K562 (cell line): ENCODE measurements at regions not wholly inside any gene's neighbourhood (a gene's known extent, or its start where the extent isn't known, plus 50 kb on each side); places are given as distances from the start of the nearest gene placed in this dataset.

Source experiments
- ATAC-seq: fragments of 200-7000 bp; cut with Tn5 transposase; 3 replicates; pipeline ENCODE4 v1.9.1; 2020; ENCODE audit warnings: moderate library complexity
- BruUV-seq: library from RNA; stranded (reverse); fragments of 400-500 nt; replicated peaks from 2 replicates; lab custom pipeline; 2021; lab: Mats Ljungman, UMichigan
- CTCF ChIA-PET: fragments of 300-600 bp; formaldehyde crosslinking; extraction: SDS; loops from one replicate; lab custom pipeline; 2021; ENCODE audit warnings: low intra/inter-chr PET ratio; lab: Yijun Ruan, JAX
- POLR2A ChIA-PET: fragments of 300-600, 350-650 bp; sonication (Branson Sonifier 250); formaldehyde crosslinking; extraction: SDS; loops from one replicate; lab custom pipeline; 2021; ENCODE audit warnings: antibody characterized with exemption, inconsistent platforms; lab: Yijun Ruan, JAX
- DNase-seq, 4 experiments: peaks; one replicate each; pipeline versions ENCODE4 v3.0.0 to v3.0.0-alpha.2; 2011 to 2018; ENCODE audit warnings: low spot score in 3 of 4, mixed read lengths in 3 of 4; ENCODE audit errors: extremely low read depth in 1 of 4
- FAIRE-seq: peaks from 2 replicates; lab custom pipeline; 2011; peaks lifted over from hg19 to GRCh38; lab: Jason Lieb, UNC
- H2AFZ ChIP-seq: 2 replicates; pipeline ENCODE4 v1.6.0; 2011; ENCODE audit warnings: low read depth, low read length, control low read depth, inconsistent platforms
- H3K27ac ChIP-seq: fragments of 200-600 bp; 3 replicates; pipeline ENCODE4 v1.8.0; 2011; ENCODE audit warnings: low read depth, mild to moderate bottlenecking, control low read depth, inconsistent platforms, low read length, moderate library complexity, mixed read lengths; ENCODE audit errors: extremely low read depth
- H3K27me3 ChIP-seq, 2 experiments: fragments of 300-600 bp in 1 of 2; 2 replicates in 1 of 2; 3 replicates in 1 of 2; pipeline versions ENCODE4 v1.6.0 to v1.8.0; 2011; ENCODE audit warnings: inconsistent platforms in 2 of 2, low read length in 2 of 2, mild to moderate bottlenecking in 1 of 2, mixed read lengths in 1 of 2, moderate library complexity in 1 of 2; ENCODE audit not compliant: control insufficient read depth in 2 of 2, insufficient read depth in 2 of 2
- H3K36me3 ChIP-seq: fragments of 300-600 bp; 3 replicates; pipeline ENCODE4 v1.8.0; 2011; ENCODE audit warnings: mild to moderate bottlenecking, low read length, inconsistent platforms; ENCODE audit not compliant: control insufficient read depth, insufficient read depth
- H3K4me1 ChIP-seq, 2 experiments: fragments of 200-600 bp in 1 of 2; replicated peaks in 1 of 2; 2 replicates in 1 of 2; 3 replicates in 1 of 2; pipeline versions ENCODE4 v1.5.1 to v1.8.0; 2011; ENCODE audit warnings: inconsistent platforms in 2 of 2, low read length in 2 of 2, mild to moderate bottlenecking in 1 of 2, mixed read lengths in 1 of 2, moderate library complexity in 1 of 2; ENCODE audit not compliant: control insufficient read depth in 2 of 2, insufficient read depth in 2 of 2
- H3K4me2 ChIP-seq: 2 replicates; pipeline ENCODE4 v1.6.1; 2011; ENCODE audit warnings: low read length, control low read depth, inconsistent platforms, mixed read lengths; ENCODE audit not compliant: insufficient read depth
- H3K4me3 ChIP-seq: fragments of 200-600 bp; sonication (generic), shearing (Covaris generic); 2 replicates; pipeline ENCODE4 v1.5.1; 2016; ENCODE audit warnings: control low read depth, inconsistent platforms
- H3K79me2 ChIP-seq: fragments of 200-600 bp; 3 replicates; pipeline ENCODE4 v1.8.0; 2011; ENCODE audit warnings: low read length, inconsistent platforms; ENCODE audit not compliant: control insufficient read depth, insufficient read depth
- H3K9ac ChIP-seq, 2 experiments: 2 replicates each; pipeline versions ENCODE4 v1.6.0 to v1.6.1; 2011; ENCODE audit warnings: low read depth in 2 of 2, low read length in 2 of 2, control low read depth in 1 of 2, inconsistent platforms in 1 of 2, mild to moderate bottlenecking in 1 of 2, mixed read lengths in 1 of 2; ENCODE audit not compliant: insufficient read depth in 1 of 2
- H3K9me1 ChIP-seq: one replicate; pipeline ENCODE4 v1.6.0; 2011; ENCODE audit warnings: inconsistent platforms, mild to moderate bottlenecking, low read length, moderate library complexity; ENCODE audit not compliant: control insufficient read depth, insufficient read depth
- H3K9me3 ChIP-seq: replicated peaks from 2 replicates; pipeline ENCODE4 v1.5.1; 2011; ENCODE audit warnings: low read depth, low read length, inconsistent platforms; ENCODE audit not compliant: control insufficient read depth, insufficient read depth
- H4K20me1 ChIP-seq: replicated peaks from 2 replicates; pipeline ENCODE4 v1.6.1; 2011; ENCODE audit warnings: low read length, inconsistent platforms, mixed read lengths; ENCODE audit not compliant: control insufficient read depth, insufficient read depth
- NFE2L1 ChIP-seq: fragments of 450-650 bp; IDR thresholded peaks from 2 replicates; pipeline ENCODE4 v1.6.1; 2016; ENCODE audit warnings: missing genetic modification characterization, low read depth, mild to moderate bottlenecking, missing compliant biosample characterization, moderate library complexity, borderline replicate concordance
- ZNF696 ChIP-seq: fragments of 250-450 bp; sonication (Bioruptor Pico); conservative IDR thresholded peaks from 2 replicates; pipeline ENCODE4 v1.4.0; 2020; ENCODE audit warnings: mild to moderate bottlenecking, moderate library complexity
- WGBS: fragments of 100-300 bp; shearing (Covaris generic); methylation state at CpG from one replicate; pipeline ENCODE4 v1.1.6; 2016; ENCODE audit warnings: low coverage, mixed read lengths; ENCODE audit not compliant: insufficient coverage; ENCODE audit errors: missing lambda C conversion rate; 5-methylcytosine and 5-hydroxymethylcytosine counted together
- in situ Hi-C: fragments of 300-500 bp; cut with MboI; formaldehyde crosslinking; loops from 4 replicates; pipeline ENCODE4 v1.15.0; 2018; ENCODE audit warnings: inconsistent platforms, mixed read lengths
- intact Hi-C: fragments of 100-400 bp; cut with micrococcal nuclease; formaldehyde crosslinking; loops from 2 replicates; pipeline ENCODE4 v1.14.2; 2022
- TF ChIP-seq, protein P1 (sequence below): sonication (generic); formaldehyde crosslinking; IDR thresholded peaks from 2 replicates; pipeline ENCODE4 v1.8.0; 2022; ENCODE audit warnings: missing genetic modification reagents, mild to moderate bottlenecking, borderline replicate concordance
- TF ChIP-seq, protein P2 (sequence below): sonication (generic); formaldehyde crosslinking; IDR thresholded peaks from 2 replicates; pipeline ENCODE4 v1.8.0; 2022; ENCODE audit warnings: missing genetic modification reagents, mild to moderate bottlenecking, moderate library complexity, borderline replicate concordance
- TF ChIP-seq, protein P3 (sequence below), 3 experiments: fragments of 200-800 bp in 1 of 3; sonication (Bioruptor generic) in 1 of 3; sonication (generic) in 1 of 3; formaldehyde crosslinking in 1 of 3; IDR thresholded peaks; 2 replicates each; pipeline versions ENCODE4 v1.6.1 to v1.8.0; 2016 to 2022; ENCODE audit warnings: mild to moderate bottlenecking in 2 of 3, missing compliant biosample characterization in 2 of 3, missing genetic modification characterization in 2 of 3, missing genetic modification reagents in 1 of 3
- TF ChIP-seq, protein P4 (sequence below): IDR thresholded peaks from 2 replicates; pipeline ENCODE4 v1.6.1; 2011; ENCODE audit warnings: borderline replicate concordance, low read depth, mild to moderate bottlenecking, moderate library complexity, low read length; ENCODE audit not compliant: insufficient read depth, poor library complexity, severe bottlenecking
- TF ChIP-seq, protein P5 (sequence below), 3 experiments: IDR thresholded peaks in 2 of 3; conservative IDR thresholded peaks in 1 of 3; 2 replicates each; pipeline ENCODE4 v1.5.1; 2011 to 2012; ENCODE audit warnings: low read length in 3 of 3, mild to moderate bottlenecking in 3 of 3, control low read depth in 2 of 3, improper control_type of control experiment in 1 of 3, inconsistent platforms in 1 of 3, low read depth in 1 of 3, mixed read lengths in 1 of 3, moderate library complexity in 1 of 3; ENCODE audit not compliant: insufficient read depth in 2 of 3
- TF ChIP-seq, protein P6 (sequence below), 2 experiments: fragments of 150-350 bp in 1 of 2; IDR thresholded peaks; 2 replicates each; pipeline ENCODE4 v1.6.1; 2012 to 2016; ENCODE audit warnings: low read depth in 2 of 2, low read length in 2 of 2, mild to moderate bottlenecking in 1 of 2, moderate library complexity in 1 of 2

DNA sequence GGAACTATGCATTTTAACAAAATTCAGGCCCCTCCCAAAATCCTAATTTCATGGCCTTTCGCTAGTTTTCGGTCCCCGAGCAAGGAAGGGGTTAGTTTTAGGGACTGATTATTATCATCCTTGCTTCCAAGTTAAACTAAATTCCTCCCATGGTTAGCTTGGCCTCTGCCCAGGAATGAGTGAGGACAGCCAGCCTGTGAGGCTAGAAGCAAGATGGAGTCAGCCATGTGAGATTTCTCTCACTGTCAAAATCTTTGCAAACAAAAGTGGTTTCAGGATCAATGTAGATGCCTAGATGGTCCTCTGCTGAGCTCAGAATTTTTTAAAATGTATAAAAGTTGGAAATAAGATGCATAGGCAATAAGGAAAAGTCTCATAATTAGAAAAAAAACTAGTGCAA lies 208.9 kb downstream of the RSL24D1 start:
- in situ Hi-C loops = no loop called here
- no peak for FAIRE-seq
- no peak for ATAC-seq
- TF ChIP-seq ZNF696 (CRISPR knock-in tag) (no peak), NFE2L1 (tag) (no peak)
- TF ChIP-seq, protein P1, sequence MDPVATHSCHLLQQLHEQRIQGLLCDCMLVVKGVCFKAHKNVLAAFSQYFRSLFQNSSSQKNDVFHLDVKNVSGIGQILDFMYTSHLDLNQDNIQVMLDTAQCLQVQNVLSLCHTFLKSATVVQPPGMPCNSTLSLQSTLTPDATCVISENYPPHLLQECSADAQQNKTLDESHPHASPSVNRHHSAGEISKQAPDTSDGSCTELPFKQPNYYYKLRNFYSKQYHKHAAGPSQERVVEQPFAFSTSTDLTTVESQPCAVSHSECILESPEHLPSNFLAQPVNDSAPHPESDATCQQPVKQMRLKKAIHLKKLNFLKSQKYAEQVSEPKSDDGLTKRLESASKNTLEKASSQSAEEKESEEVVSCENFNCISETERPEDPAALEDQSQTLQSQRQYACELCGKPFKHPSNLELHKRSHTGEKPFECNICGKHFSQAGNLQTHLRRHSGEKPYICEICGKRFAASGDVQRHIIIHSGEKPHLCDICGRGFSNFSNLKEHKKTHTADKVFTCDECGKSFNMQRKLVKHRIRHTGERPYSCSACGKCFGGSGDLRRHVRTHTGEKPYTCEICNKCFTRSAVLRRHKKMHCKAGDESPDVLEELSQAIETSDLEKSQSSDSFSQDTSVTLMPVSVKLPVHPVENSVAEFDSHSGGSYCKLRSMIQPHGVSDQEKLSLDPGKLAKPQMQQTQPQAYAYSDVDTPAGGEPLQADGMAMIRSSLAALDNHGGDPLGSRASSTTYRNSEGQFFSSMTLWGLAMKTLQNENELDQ = no peak
- TF ChIP-seq, protein P2, sequence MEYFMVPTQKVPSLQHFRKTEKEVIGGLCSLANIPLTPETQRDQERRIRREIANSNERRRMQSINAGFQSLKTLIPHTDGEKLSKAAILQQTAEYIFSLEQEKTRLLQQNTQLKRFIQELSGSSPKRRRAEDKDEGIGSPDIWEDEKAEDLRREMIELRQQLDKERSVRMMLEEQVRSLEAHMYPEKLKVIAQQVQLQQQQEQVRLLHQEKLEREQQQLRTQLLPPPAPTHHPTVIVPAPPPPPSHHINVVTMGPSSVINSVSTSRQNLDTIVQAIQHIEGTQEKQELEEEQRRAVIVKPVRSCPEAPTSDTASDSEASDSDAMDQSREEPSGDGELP (CRISPR knock-in tag) = no peak
- TF ChIP-seq, protein P3, sequence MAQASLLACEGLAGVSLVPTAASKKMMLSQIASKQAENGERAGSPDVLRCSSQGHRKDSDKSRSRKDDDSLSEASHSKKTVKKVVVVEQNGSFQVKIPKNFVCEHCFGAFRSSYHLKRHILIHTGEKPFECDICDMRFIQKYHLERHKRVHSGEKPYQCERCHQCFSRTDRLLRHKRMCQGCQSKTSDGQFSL (CRISPR knock-in tag; IDR thresholded peaks at IDR 0.05) = no peak
- TF ChIP-seq, protein P3 (tag; IDR thresholded peaks at IDR 0.05) = no peak
- TF ChIP-seq, protein P4, sequence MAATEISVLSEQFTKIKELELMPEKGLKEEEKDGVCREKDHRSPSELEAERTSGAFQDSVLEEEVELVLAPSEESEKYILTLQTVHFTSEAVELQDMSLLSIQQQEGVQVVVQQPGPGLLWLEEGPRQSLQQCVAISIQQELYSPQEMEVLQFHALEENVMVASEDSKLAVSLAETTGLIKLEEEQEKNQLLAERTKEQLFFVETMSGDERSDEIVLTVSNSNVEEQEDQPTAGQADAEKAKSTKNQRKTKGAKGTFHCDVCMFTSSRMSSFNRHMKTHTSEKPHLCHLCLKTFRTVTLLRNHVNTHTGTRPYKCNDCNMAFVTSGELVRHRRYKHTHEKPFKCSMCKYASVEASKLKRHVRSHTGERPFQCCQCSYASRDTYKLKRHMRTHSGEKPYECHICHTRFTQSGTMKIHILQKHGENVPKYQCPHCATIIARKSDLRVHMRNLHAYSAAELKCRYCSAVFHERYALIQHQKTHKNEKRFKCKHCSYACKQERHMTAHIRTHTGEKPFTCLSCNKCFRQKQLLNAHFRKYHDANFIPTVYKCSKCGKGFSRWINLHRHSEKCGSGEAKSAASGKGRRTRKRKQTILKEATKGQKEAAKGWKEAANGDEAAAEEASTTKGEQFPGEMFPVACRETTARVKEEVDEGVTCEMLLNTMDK = no peak
- TF ChIP-seq, protein P5, sequence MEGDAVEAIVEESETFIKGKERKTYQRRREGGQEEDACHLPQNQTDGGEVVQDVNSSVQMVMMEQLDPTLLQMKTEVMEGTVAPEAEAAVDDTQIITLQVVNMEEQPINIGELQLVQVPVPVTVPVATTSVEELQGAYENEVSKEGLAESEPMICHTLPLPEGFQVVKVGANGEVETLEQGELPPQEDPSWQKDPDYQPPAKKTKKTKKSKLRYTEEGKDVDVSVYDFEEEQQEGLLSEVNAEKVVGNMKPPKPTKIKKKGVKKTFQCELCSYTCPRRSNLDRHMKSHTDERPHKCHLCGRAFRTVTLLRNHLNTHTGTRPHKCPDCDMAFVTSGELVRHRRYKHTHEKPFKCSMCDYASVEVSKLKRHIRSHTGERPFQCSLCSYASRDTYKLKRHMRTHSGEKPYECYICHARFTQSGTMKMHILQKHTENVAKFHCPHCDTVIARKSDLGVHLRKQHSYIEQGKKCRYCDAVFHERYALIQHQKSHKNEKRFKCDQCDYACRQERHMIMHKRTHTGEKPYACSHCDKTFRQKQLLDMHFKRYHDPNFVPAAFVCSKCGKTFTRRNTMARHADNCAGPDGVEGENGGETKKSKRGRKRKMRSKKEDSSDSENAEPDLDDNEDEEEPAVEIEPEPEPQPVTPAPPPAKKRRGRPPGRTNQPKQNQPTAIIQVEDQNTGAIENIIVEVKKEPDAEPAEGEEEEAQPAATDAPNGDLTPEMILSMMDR (IDR thresholded peaks at IDR 0.05 in 2 of 3, conservative IDR thresholded peaks at IDR 0.05 in 1 of 3; ENCODE audit: insufficient read depth in 2 of 3, low read depth in 1 of 3, low read length in 3 of 3) = no peak
- TF ChIP-seq, protein P6, sequence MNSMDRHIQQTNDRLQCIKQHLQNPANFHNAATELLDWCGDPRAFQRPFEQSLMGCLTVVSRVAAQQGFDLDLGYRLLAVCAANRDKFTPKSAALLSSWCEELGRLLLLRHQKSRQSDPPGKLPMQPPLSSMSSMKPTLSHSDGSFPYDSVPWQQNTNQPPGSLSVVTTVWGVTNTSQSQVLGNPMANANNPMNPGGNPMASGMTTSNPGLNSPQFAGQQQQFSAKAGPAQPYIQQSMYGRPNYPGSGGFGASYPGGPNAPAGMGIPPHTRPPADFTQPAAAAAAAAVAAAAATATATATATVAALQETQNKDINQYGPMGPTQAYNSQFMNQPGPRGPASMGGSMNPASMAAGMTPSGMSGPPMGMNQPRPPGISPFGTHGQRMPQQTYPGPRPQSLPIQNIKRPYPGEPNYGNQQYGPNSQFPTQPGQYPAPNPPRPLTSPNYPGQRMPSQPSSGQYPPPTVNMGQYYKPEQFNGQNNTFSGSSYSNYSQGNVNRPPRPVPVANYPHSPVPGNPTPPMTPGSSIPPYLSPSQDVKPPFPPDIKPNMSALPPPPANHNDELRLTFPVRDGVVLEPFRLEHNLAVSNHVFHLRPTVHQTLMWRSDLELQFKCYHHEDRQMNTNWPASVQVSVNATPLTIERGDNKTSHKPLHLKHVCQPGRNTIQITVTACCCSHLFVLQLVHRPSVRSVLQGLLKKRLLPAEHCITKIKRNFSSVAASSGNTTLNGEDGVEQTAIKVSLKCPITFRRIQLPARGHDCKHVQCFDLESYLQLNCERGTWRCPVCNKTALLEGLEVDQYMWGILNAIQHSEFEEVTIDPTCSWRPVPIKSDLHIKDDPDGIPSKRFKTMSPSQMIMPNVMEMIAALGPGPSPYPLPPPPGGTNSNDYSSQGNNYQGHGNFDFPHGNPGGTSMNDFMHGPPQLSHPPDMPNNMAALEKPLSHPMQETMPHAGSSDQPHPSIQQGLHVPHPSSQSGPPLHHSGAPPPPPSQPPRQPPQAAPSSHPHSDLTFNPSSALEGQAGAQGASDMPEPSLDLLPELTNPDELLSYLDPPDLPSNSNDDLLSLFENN (IDR thresholded peaks at IDR 0.05; ENCODE audit: low read depth in 2 of 2, low read length in 2 of 2) = no peak

More for the DNA sequence above, 208.9 kb downstream of the RSL24D1 start:
- Histone ChIP-seq H3K27me3 (no peaks in the 10 kb centered on the region), H3K4me3 (no peak overlapping the region), H3K9me1 (no peaks in the 10 kb centered on the region), H3K9me3 (no peaks in the 10 kb centered on the region), H4K20me1 (no peaks in the 10 kb centered on the region), H3K4me2 (no peak overlapping the region), H3K36me3 (no peaks in the 10 kb centered on the region), H3K4me1 (no peaks in the 10 kb centered on the region), H3K9ac (no peak overlapping the region), H2AFZ (no peak overlapping the region), H3K79me2 (no peaks in the 10 kb centered on the region), H3K27ac (no peak overlapping the region)
- 0% methylated on average over 3 of the region's 3 CpGs for WGBS
- BruUV-seq = no TSS peak
- POLR2A ChIA-PET = no interaction called here
- no peak for DNase-seq
- CTCF ChIA-PET = no interaction called here
- intact Hi-C loops = no loop called here
